Activated CD4-positive, alpha-beta memory T cell treated with anti-CD3 and anti-CD28 coated beads, Interleukin-2, amount 10 ng/mL, durations not matched to agents 7 days and 5 days (primary cell): ENCODE measurements at regions not wholly inside any gene's neighbourhood (a gene's known extent, or its start where the extent isn't known, plus 50 kb on each side); places are given as distances from the start of the nearest gene placed in this dataset.
"Not testable (repeated sequence)": the region's sequence is repeated elsewhere in the genome, so short reads cannot be mapped to it uniquely, and the experiment has no call there.

ENCODE experiments used
- CTCF ChIA-PET: fragments of 350-600 bp; sonication (Branson Sonifier 250); formaldehyde crosslinking; loops from one replicate; lab custom pipeline; 2021; ENCODE audit warnings: antibody characterized with exemption, inconsistent platforms; lab: Charles Lee
- POLR2A ChIA-PET: fragments of 350-600 bp; sonication (Branson Sonifier 250); formaldehyde crosslinking; loops from one replicate; lab custom pipeline; 2021; ENCODE audit warnings: antibody characterized with exemption; lab: Charles Lee
- DNase-seq: peaks from one replicate; pipeline ENCODE4 v3.0.0-alpha.2; 2020
- H3K27ac Mint-ChIP-seq: one replicate; pipeline ENCODE4 v1.8.0; 2021; ENCODE audit warnings: mild to moderate bottlenecking, mixed read lengths
- H3K27me3 Mint-ChIP-seq: one replicate; pipeline ENCODE4 v1.8.0; 2021; ENCODE audit warnings: mixed read lengths
- H3K36me3 Mint-ChIP-seq: one replicate; pipeline ENCODE4 v1.8.0; 2021; ENCODE audit warnings: low read depth, mixed read lengths
- H3K4me1 Mint-ChIP-seq: one replicate; pipeline ENCODE4 v1.8.0; 2021; ENCODE audit warnings: mixed read lengths
- H3K4me3 Mint-ChIP-seq: one replicate; pipeline ENCODE4 v1.8.0; 2021; ENCODE audit warnings: mild to moderate bottlenecking, mixed read lengths
- H3K9me3 Mint-ChIP-seq: one replicate; pipeline ENCODE4 v1.8.0; 2021; ENCODE audit warnings: mixed read lengths

GRCh38 chr15:69668963-69669362 lies 216.3 kb downstream of the RPLP1 start:
- peaks cover 6% of the 10 kb centered on the region for H3K27me3 Mint-ChIP-seq
- H3K4me3 Mint-ChIP-seq = no peak overlapping the region
- H3K27ac Mint-ChIP-seq = no peak overlapping the region
- peaks cover 39% of the 10 kb centered on the region for H3K4me1 Mint-ChIP-seq
- POLR2A ChIA-PET = interaction anchor here (0.8 to 2.1 kb wide), 4 partner anchors 44 to 590 kb away, joined by 3 to 9 read pairs (median 3); no protein-coding TSS in a partner anchor
- H3K36me3 Mint-ChIP-seq = no peaks in the 10 kb centered on the region
- peak; percentile 62 for DNase-seq
- CTCF ChIA-PET = interaction anchor here (1.1 to 1.6 kb wide), 2 partner anchors 8 to 10 kb away, joined by 3 to 4 read pairs; no protein-coding TSS in a partner anchor
- H3K9me3 Mint-ChIP-seq = no peaks in the 10 kb centered on the region

- no peak for DNase-seq
- Mint-ChIP-seq H3K9me3 (no peaks in the 10 kb centered on the region), H3K36me3 (no peaks in the 10 kb centered on the region), H3K4me1 (peaks cover 39% of the 10 kb centered on the region), H3K4me3 (no peak overlapping the region), H3K27ac (no peak overlapping the region), H3K27me3 (peaks cover 6% of the 10 kb centered on the region)
- POLR2A ChIA-PET = interaction anchor here (1.3 to 2.1 kb wide), 3 partner anchors 45 to 589 kb away, joined by 3 to 9 read pairs (median 3); no protein-coding TSS in a partner anchor
- CTCF ChIA-PET = no interaction called here
Observed at GRCh38 chr15:69669446-69669845, 216.8 kb downstream of the RPLP1 start.

DNA sequence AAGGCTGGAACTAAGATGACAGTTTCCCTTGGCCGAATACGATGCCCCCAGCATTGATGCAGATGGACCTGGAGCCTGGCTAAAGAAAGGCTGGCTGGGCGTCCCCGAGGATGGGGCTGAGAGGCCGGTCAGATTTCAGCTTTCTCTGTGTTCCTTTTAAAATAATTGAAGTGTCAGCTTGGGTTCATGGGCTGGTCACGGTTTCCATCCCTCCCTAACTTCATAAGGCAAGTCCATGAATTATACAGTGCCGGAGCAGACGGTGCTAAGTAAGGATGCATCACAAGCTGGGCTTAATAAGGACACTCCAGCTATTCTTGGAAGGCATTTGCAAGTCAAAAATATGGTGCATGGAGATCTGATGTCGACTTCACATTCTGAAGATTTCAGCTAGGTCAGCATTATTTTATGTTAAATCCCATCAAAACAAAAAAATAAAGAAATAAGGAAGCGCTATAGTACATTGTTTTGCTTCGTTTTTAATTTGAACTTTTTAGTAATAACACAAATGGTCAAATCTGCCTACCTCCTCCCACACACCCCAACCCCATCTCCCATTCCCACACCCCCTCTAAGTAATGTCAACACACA lies 220.8 kb downstream of the RPLP1 start:
- POLR2A ChIA-PET = no interaction called here
- H3K36me3 Mint-ChIP-seq = no peaks in the 10 kb centered on the region
- DNase-seq = no peak
- H3K27ac Mint-ChIP-seq = no peak overlapping the region
- no peak overlapping the region for H3K4me3 Mint-ChIP-seq
- H3K9me3 Mint-ChIP-seq = no peaks in the 10 kb centered on the region
- H3K4me1 Mint-ChIP-seq = peaks cover 20% of the 10 kb centered on the region
- peaks cover 34% of the 10 kb centered on the region for H3K27me3 Mint-ChIP-seq
- CTCF ChIA-PET = interaction anchor here (1.5 kb wide), 1 partner anchor 55 kb away, joined by 4 read pairs; no protein-coding TSS in a partner anchor

DNA sequence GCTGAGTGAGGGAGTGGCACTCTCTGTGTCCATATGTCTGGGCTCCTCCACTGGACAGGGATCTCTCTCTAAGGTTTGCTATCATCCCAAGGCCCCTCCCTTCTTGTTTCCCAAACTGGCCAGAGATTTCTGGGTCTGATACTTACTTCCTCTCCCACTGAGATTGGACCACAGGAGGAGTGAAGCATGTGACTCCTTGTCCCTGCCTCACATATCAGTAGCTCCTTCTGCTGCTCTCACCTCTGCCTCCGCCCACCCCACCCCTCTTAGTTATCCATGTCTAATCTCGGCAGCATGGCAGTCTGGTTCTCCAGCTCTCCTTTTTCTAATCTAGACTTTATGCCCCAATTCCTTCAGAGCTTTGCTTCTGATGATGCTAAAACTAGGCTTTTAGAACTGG lies 223.1 kb downstream of the RPLP1 start:
- no peak overlapping the region for H3K4me3 Mint-ChIP-seq
- H3K27ac Mint-ChIP-seq = no peak overlapping the region
- peaks cover 48% of the 10 kb centered on the region for H3K27me3 Mint-ChIP-seq
- ChIA-PET POLR2A (no interaction called here), CTCF (no interaction called here)
- DNase-seq = no peak
- H3K4me1 Mint-ChIP-seq = peaks cover 10% of the 10 kb centered on the region
- no peaks in the 10 kb centered on the region for H3K36me3 Mint-ChIP-seq
- H3K9me3 Mint-ChIP-seq = no peaks in the 10 kb centered on the region

- ChIA-PET CTCF (interaction anchor here (0.9 kb wide), 1 partner anchor 9 kb away, joined by 3 read pairs; no protein-coding TSS in a partner anchor), POLR2A (no interaction called here)
- Mint-ChIP-seq H3K4me3 (no peak overlapping the region), H3K27ac (no peak overlapping the region), H3K9me3 (peaks cover 6% of the 10 kb centered on the region), H3K27me3 (peaks cover 52% of the 10 kb centered on the region), H3K4me1 (peaks cover 10% of the 10 kb centered on the region), H3K36me3 (no peaks in the 10 kb centered on the region)
- DNase-seq = no peak
Observed at GRCh38 chr15:69677403-69677802, 224.8 kb downstream of the RPLP1 start.

- Mint-ChIP-seq H3K27ac (no peak overlapping the region), H3K27me3 (peaks cover 52% of the 10 kb centered on the region), H3K4me3 (no peak overlapping the region), H3K4me1 (peaks cover 10% of the 10 kb centered on the region), H3K9me3 (peaks cover 10% of the 10 kb centered on the region), H3K36me3 (no peaks in the 10 kb centered on the region)
- ChIA-PET CTCF (no interaction called here), POLR2A (interaction anchor here (1.2 kb wide), 1 partner anchor 35 kb away, joined by 4 read pairs; no protein-coding TSS in a partner anchor)
- peak; percentile 42 for DNase-seq
Observed at GRCh38 chr15:69679623-69680228, 227.1 kb downstream of the RPLP1 start.

DNA sequence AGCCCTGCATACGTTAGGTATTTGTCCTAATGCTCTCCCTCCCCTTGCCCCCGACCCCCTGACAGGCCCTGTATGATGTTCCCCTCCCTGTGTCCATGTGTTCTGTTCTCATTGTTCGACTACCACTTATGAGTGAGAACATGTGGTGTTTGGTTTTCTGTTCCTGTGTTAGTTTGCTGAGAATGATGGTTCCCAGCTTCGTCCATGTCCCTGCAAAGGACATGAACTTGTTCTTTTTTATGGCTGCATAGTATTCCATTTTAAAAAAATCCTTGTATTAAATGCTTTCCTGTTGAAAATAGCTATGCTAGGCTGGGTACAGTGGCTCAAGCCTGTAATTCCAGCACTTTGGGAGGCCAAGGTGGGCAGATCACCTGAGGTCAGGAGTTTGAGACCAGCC lies 232.2 kb downstream of the RPLP1 start:
- H3K27ac Mint-ChIP-seq = not testable (repeated sequence)

GRCh38 chr15:69685512-69686452 lies 233.2 kb downstream of the RPLP1 start:
- H3K4me1 Mint-ChIP-seq = no peaks in the 10 kb centered on the region
- H3K36me3 Mint-ChIP-seq = peaks cover 10% of the 10 kb centered on the region
- peaks cover 22% of the 10 kb centered on the region for H3K27me3 Mint-ChIP-seq
- ChIA-PET CTCF (no interaction called here), POLR2A (no interaction called here)
- H3K9me3 Mint-ChIP-seq = peaks cover 31% of the 10 kb centered on the region
- DNase-seq = no peak
- H3K4me3 Mint-ChIP-seq = no peak overlapping the region
- no peak overlapping the region for H3K27ac Mint-ChIP-seq

More for the DNA sequence above, 232.2 kb downstream of the RPLP1 start:
- POLR2A ChIA-PET, DNase-seq, CTCF ChIA-PET, H3K4me1 Mint-ChIP-seq, H3K4me3 Mint-ChIP-seq: not testable (repeated sequence)
- Mint-ChIP-seq H3K27me3 (peaks cover 30% of the 10 kb centered on the region), H3K36me3 (peaks cover 10% of the 10 kb centered on the region), H3K9me3 (peaks cover 28% of the 10 kb centered on the region)

- Mint-ChIP-seq H3K9me3 (peaks cover 31% of the 10 kb centered on the region), H3K36me3 (peaks cover 10% of the 10 kb centered on the region), H3K4me3 (no peak overlapping the region), H3K27ac (no peak overlapping the region), H3K27me3 (peaks cover 19% of the 10 kb centered on the region), H3K4me1 (no peaks in the 10 kb centered on the region)
- DNase-seq = no peak
- CTCF ChIA-PET = no interaction called here
- POLR2A ChIA-PET = no interaction called here
Observed at GRCh38 chr15:69686626-69687025, 234.0 kb downstream of the RPLP1 start.

- H3K4me3 Mint-ChIP-seq = no peak overlapping the region
- DNase-seq = no peak
- H3K4me1 Mint-ChIP-seq = no peaks in the 10 kb centered on the region
- no peak overlapping the region for H3K27ac Mint-ChIP-seq
- peaks cover 32% of the 10 kb centered on the region for H3K27me3 Mint-ChIP-seq
- ChIA-PET POLR2A (no interaction called here), CTCF (no interaction called here)
- peaks cover 10% of the 10 kb centered on the region for H3K36me3 Mint-ChIP-seq
- peaks cover 21% of the 10 kb centered on the region for H3K9me3 Mint-ChIP-seq
Observed at GRCh38 chr15:69689133-69689532, 236.5 kb downstream of the RPLP1 start.

GRCh38 chr15:69691307-69692015 lies 238.8 kb downstream of the RPLP1 start:
- H3K27me3 Mint-ChIP-seq = peaks cover 35% of the 10 kb centered on the region
- H3K4me3 Mint-ChIP-seq = no peak overlapping the region
- CTCF ChIA-PET = no interaction called here
- H3K9me3 Mint-ChIP-seq = peaks cover 19% of the 10 kb centered on the region
- H3K27ac Mint-ChIP-seq = no peak overlapping the region
- POLR2A ChIA-PET = no interaction called here
- H3K36me3 Mint-ChIP-seq = peaks cover 10% of the 10 kb centered on the region
- H3K4me1 Mint-ChIP-seq = no peaks in the 10 kb centered on the region
- DNase-seq = no peak

DNA sequence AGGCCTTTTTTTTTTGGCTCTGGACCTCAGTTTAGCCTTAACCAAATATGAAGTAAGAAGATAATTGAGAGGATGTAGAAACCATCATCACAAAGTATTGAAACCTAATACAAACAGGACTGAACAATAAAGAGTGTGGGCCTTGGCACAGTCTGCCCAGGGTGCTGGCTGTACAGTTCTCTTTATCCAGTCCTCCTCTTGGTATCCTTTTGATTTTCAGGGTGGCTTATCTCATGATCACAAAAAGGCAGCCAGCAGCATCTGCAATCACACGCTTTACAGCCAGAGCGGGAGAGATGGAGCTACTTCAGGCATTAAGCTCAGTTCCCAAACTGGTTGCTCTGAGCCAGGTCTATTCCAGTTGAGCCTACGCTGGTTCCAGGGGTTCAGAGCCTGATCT lies 239.7 kb downstream of the RPLP1 start:
- Mint-ChIP-seq H3K27ac (no peak overlapping the region), H3K9me3 (peaks cover 19% of the 10 kb centered on the region), H3K4me1 (no peaks in the 10 kb centered on the region), H3K36me3 (peaks cover 10% of the 10 kb centered on the region), H3K27me3 (peaks cover 30% of the 10 kb centered on the region), H3K4me3 (no peak overlapping the region)
- no peak for DNase-seq
- POLR2A ChIA-PET = interaction anchor here (1.5 kb wide), 1 partner anchor 10 kb away, joined by 4 read pairs; no protein-coding TSS in a partner anchor
- CTCF ChIA-PET = no interaction called here
